ENCODE measurements at regions not wholly inside any gene's neighbourhood (a gene's known extent, or its start where the extent isn't known, plus 50 kb on each side); places are given as distances from the start of the nearest gene placed in this dataset.
"Not testable (repeated sequence)": the region's sequence is repeated elsewhere in the genome, so short reads cannot be mapped to it uniquely, and the experiment has no call there.

DNA sequence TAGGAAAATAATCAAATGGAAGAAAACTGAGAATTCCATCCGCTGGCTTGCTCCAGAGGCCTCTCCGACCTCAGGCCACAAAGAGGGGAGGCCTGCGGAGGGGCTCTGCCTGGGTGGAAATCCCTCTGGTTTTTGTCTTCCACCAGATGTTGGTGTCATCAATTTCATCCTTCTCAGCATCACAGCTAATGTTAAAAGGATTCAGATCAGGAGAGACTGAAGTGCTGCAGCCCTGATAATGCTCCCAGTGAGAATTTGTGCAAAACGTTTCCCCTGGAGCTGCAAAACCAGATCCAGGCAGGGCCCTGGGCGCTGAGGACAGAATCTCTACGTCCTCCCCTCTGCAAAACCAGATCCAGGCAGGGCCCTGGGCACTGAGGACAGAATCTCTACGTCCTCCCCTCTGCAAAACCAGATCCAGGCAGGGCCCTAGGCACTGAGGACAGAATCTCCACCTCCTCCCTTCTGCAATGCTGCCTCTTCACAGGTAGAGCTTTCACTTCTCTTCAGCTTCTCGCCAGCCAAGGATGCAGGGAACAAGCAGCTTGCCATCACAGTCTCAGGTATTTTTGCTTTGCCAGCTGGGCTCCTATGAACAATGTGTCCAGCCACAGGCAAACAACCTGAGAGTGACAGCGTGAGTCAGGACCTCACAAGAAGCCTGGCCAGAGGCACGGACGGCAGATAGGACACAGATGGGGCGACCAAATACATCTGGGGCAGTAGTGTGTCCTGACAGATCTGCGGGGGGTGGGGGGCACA is 81.2 kb downstream of the TMEM18 start:
- DNase-seq (ENCODE audit: low read depth), result no peak

DNA sequence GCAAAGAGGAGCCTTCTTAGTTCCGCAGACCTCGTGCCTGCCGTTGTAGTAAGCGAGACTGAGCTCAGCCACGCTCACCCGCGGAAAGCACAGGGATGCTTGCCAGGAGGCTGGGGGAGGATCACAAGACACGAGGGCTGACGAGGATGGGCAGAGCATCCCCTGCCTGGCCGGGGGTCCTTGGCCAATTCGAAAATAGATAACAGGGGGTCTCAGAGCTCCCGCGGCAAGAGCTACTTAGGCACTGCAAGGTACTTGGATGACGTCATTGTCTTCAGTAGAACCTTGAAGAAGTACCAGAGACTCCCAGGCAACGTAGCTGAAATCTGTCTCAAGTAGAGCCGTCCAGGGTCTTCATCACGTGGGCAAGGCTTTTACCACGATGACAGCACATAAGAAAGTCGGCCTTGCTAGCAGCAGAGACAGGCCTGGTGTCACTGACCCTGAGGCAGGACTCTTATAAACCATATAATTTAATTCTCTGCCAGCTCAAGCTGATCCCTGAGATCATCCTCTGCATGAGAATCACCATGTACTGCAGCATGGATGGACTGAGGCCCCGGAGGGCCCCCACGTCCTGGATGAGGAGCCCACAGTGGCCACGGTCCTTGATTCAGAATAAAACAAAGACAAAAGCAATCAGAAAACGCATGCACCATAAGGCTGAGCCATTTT is 81.9 kb downstream of the TMEM18 start:
- no peak for DNase-seq (ENCODE audit: low read depth)

DNA sequence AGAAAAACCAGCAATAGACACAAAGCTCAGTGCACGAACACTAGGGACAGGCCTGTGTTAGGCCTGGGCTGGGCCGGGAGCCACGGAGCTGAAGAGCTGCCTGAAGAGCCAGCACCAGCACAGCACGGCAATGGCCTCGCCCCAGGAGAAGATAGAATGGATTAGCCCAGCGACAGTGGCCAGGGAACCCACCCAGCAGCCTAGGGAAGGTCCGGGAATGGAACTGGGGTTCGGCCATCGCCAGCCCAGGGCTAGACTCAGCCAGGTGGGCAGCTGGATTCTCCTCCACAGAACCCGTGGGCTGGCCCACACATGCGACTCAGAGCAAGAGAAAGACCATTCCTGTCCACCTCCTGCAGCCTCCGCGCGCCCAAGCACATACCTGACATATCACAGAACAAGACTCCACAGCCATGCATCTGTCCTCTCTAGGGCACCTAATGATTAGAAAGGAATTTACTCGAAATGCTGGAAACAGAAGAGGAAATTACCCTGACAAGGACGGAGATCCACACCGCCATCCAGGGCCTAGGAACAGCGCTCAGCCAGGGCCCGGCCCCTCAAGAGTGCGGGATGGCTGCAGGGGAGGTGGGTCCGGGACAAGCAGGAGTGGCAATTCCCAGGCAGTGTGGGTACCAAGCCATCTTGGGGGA is 82.8 kb downstream of the TMEM18 start:
- DNase-seq (ENCODE audit: low read depth), result no peak

DNA sequence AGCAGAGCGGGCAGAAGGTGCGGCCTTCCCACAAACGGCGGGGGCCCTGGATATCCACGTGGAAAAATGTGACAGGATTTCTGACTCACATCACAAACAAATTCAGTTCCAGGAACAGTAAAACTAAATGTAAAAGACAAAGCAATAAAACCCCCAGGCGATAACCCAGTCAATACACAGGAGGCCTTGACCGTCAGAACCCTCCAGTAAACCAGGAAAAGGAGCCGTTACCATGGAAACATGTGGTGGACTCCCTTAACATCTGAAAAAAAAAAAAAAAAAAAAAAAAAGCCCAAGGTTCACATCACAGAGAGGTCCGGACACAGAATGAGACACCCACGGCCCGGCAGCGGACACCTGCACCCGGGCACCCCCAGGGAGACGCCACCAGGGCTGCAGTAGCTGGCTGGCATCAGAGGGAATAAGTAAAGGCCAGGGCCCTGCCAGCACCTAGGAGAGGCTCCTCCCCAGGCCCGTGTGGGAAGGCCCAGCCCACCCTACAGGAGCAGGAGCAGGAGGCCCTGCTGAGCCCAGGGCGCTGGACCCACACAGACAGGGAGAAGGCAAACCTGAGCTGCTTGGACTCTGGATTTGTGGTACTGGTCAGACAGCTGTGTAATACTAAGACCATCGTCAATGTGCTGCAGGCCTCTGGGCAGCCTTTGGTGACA is 83.7 kb downstream of the TMEM18 start:
- no peak for DNase-seq (ENCODE audit: low read depth)

DNA sequence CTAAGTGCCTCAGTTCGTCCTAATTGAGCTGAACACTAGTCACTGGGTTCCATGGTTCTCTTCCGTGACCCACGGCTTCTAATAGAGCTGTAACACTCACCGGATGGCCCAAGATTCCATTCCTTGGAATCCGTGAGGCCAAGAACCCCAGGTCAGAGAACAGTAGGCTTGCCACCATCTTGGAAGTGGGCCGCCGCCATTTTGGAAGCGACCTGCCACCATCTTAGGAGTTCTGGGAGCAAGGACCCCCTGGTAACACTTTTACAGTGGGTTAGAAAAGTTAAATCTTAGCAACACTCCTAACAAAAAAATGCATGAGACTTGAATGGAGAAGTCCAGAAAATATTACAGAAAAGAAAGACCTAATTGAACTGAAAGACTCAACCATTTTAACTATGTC is 84.5 kb downstream of the TMEM18 start:
- no peak for DNase-seq (ENCODE audit: low read depth)

DNA sequence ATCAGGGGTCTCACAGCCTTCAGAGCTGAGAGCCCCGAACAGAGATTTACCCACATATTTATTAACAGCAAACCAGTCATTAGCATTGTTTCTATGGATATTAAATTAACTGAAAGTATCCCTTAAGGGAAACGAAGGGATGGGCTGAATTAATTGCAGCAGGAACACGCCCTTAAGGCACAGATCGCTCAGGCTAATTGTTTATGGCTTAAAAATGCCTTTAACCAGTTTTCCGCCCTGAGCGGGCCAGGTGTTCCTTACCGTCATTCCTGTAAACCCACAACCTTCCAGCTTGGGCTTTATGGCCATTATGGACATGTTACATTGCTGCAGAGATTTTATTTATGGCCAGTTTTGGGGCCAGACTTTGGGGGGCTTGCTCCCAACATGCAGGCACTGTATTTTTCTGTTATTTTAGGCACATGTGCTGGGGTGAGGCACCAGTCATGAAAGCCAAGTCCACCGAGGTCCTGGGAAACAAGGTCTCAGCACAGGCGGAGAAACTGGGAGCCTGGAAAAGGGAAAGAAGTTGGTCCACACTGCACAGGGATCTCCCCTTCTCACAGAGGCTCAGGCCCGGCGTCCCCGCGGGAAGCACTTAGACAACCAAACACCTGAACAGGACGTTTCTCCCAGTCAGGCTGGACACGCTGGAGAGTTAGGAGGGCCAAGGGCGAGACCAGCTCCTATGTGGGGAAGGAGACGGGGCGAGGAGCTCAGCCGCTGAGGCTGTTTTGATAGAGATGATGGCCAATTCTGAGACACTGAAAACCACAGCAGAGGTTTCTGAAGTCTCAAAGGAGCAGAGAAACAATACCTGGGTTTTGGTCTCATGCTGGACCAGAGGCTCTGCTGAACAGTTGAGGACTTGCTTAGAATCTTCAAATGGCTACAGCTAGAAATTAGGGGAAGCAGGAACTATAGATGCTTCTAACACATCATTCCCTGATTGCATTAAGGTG is 86.7 kb downstream of the TMEM18 start:
- DNase-seq (ENCODE audit: low read depth), result no peak

DNA sequence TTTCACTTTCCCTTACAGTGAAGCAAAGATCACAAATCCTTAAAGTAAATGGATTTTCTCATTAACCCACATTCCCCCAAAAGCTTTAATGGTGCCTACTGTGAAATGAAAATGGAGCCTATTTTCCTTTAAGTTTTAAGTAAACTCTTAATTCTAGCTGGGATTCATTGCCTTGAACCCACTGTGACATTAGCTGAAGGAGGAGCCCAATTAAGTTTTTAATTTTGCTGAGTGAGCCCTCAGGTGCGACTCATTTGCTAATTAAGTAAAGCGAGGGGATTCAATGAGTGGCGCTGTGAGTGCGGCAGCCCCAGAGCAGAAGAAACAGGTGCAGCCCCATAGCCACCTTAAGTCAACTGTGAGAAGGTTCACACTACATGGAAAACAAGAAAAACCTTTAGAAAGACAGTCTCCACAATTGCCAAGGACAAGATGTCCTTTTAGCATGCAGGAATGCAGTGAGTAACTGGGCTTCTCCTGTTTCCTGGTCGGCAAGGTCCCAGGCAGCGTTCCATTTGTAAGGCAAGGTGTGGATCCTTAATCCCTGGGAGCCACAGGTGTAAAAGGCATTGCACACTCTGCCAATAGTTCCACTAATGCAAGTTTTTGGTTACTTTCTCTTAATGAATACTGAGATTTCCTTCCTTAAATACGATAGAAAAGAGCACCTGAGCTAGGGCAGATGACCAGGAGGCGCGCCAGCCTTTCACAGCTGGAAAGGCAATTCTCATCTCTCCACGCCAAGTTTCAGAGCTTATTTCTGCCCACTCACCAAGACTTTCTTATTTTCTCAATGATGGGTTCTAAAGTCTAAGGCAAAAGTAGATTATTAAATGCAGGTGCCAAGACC is 87.7 kb downstream of the TMEM18 start:
- no peak for DNase-seq (ENCODE audit: low read depth)

DNA sequence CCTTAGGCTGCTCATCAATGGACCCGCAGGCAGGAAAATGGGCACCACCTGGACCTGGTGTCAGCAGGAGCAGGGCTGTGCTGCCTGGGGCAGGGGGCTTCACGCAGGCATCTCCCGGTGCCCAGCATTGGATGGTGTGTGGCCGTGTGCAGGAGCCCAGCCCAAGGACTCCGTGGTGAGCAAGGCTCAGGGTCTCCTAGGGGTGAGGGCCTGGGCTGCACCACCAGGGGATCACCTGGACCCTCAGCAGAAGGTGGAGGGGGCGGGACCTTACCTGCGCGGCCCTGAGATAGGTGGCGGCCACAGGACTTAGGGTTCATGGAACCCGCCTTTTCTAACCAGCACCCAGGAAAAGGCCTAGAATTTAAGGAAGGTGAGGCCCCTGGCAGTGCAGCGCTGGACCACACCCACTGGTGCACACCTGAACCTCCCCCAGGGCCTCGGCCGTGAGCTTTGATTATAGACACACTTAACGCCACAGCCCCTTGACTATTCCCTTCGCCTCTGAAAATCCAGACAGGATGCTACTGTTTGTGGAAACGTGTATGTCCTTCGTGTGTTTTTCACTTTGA is 89.0 kb downstream of the TMEM18 start:
- DNase-seq (ENCODE audit: low read depth), result no peak

DNA sequence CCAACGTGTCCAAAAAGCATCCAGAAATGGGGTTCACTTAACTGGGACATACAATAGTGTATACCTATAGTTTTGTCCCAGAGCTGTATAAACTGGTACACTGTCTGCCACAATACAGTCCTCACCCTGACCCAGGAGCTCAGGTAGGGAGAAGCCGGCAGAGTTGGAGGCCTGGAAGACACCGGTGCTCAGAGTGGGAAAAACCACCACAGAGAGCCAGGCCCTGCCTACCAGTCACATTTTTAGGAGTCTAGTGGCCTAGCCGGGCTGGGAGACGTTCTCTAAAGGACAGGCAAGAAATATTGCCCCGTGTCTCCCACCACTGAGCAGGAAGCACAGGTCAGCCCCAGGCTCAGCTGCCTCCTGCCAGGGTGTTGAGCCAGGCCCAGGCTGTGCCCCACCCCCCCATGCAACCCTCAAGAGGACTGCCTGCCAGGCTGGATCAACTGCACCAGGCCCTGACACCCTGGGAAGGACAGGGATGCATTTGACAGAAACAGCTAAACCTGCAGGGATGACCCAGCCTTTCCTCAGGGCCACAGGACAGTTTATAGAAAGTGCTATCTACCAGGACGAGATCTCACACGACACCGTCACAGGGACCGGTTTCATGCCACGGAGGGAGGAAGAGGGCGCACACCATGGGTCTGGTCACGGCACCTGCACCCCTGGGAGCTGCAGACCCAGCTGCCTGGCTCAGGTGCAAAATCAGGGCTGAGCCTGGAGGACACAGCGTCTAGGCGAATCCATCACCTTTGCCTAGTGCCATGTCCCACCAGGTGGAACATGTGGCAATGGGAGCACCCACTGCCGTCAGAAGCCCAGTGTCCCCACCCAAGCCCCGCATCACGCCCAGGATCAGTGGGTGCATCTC is 89.9 kb downstream of the TMEM18 start:
- DNase-seq (ENCODE audit: low read depth), result no peak

DNA sequence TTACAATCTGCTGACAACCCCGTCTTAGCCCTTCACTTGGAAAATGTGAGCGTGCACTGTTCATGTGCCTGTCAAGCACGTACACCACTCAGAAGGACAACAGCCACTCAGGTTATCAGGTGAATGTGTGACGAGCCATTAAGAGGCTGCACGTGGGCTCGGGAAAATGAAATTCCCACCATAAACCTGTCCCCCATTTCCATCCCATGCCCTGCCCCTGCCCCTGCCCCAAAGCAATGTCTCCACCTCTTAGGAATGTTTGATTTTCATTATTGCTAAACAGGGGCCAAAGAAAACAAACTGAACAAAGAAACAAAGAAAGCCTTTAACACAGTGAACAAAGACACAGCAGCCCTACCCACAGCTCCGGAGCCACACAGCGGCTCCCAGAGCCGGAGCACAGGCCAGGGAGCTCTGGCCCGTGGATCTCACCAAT is 90.5 kb downstream of the TMEM18 start:
- no peak for DNase-seq (ENCODE audit: low read depth)

DNA sequence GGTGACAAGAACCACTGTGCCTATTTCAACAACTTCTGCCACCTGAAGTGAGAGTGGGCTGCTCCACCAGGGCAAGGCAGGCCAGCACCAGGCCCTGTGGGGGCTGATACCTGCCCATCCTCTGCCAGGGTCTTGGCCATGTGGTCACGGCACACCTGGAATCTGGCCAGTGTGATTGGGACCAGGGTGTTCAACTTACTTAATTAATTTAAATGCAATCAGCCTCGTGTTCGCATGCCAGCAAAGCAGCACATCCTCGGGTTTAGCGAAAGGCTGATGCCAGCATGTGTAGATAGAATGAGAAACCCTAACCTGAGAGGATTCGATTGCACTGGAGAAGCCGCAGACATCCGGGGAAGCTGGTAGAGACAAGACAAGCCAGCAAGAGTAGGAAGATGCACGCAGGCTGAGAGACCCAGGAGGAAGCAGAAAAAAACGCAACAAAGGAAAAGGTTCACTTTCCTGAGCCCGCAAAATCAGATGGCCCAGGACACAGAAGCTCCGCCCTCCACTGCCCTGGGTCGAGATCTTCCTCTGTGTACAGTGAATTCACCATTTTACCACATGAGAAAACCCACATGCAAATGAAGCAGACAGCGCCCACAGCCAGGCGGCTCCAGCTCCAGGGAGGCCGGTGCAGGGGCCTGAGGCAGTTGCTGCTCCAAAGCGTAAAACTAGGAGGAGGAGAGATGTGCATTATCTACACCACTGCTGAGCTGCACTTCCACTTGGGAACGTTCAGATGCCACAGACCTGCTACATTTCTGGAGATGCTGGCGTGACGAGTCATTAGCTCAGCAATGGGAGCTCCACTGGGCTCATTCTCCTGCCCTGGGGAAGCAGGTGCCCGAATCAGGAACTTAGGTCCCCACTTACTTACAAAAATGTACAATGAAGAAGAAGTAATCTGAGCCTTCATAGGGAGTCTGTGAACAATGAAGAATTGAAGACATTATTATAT is 92.1 kb downstream of the TMEM18 start:
- no peak for DNase-seq (ENCODE audit: low read depth)

DNA sequence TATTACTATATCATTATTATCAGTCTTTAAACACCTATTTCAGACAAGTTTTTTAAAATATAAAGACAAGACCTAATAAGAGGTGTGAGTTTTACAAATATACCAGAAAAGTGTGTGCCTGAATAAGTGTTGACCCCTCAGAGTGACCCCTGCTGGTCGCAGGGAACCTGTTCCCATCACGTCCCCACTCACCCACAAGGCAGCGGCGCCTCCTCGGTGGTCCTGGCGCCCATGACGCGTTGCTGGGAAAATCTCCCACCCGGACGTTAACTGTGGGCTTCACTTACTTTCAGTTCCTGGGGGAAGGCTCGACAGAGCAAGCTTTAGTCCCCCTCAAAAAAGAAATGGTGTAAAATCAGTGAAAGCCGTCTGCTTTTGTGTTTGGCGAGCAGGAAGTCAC is 93.5 kb downstream of the TMEM18 start:
- no peak for DNase-seq (ENCODE audit: low read depth)

DNA sequence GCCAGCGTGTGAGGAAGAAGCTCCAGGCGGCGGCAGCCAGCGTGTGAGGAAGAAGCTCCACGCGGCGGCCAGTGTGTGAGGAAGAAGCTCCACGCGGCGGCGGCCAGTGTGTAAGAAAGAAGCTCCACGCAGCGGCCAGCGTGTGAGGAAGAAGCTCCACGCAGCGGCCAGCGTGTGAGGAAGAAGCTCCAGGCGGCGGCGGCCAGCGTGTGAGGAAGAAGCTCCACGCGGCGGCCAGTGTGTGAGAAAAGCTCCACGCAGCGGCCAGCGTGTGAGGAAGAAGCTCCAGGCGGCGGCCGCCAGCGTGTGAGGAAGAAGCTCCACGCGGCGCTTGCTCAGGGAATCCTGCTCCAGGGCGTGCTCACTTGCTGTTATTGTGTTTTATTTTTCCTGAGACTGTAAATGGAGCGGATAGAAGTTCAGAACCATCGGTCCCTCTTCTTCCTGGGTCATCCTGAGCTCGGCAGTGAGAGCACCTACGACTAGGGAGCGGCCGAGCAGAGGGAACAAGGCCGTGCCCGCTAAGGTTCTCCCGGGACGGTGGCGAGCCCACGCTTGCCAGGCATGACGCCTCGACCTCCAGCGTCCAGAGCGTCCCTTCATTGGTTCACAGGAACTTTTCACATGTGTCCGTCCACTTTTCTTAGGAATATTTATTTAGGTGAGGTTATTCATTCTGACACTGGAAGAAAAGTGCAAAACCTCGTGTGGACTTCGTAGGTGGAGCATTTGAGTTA is 94.2 kb downstream of the TMEM18 start:
- no peak for DNase-seq (ENCODE audit: low read depth)

DNA sequence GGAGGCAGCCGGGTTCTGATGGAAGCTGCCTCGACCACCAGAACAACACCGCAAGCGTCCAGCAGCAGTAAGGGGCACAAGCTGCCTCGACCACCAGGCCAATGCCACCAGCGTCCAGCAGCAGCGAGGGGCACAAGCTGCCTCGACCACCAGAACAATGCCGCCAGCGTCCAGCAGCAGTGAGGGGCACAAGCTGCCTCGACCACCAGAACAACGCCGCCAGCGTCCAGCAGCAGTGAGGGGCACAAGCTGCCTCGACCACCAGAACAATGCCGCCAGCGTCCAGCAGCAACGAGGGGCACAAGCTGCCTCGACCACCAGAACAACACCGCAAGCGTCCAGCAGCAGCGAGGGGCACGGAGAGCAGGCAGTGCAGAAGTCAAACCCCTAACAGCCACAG is 94.9 kb downstream of the TMEM18 start:
- DNase-seq (ENCODE audit: low read depth), result not testable (repeated sequence)

DNA sequence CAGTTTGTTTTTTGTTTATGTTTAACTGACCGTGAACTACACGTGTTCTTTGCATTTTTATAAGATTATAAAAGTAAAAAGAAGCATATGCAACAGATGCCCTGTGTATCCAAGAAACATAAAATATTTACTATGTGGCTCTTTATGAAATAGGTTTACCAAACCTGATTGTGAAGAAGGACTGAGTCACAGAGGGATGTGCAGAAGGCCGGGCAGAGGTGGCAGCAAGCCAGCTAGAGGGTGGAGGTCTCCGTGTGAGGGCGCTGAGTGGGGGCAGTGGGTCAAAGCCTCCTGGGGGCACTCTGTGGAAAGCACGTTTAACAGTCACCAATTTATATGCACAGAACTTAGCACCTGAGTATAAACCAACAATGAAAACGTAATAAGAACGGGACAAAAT is 97.2 kb downstream of the TMEM18 start:
- DNase-seq (ENCODE audit: low read depth), result no peak

DNA sequence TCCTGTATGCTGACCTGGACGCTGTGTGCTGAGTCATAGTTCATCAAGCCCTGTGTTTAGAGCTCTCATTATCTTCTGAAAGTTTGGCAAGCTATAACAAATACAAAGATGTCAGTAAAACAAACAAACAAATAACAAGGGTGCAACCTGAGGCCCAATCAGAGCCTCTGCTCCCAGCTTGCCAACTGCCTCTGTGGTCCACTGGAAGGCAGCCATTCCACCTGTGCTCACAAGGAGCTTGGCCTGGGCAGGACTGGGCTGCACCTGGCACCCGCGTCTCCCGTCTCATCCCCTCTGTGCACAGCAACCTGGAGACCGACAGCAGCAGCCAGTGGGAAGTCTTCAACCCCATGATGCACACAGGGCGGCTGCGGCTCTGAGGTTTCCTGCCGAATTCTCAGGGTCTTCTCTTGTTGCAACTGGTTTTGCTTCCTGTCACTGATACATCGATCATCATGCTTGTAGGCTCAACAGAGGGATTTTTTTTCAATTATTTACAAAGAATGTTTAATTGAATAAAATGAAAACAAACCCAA is 97.8 kb downstream of the TMEM18 start:
- DNase-seq (ENCODE audit: low read depth), result no peak

All from myocyte (in vitro differentiated cells).